T-helper 9 cell (primary cell): ENCODE measurements at regions not wholly inside any gene's neighbourhood (a gene's known extent, or its start where the extent isn't known, plus 50 kb on each side); places are given as distances from the start of the nearest gene placed in this dataset.
"Not testable (repeated sequence)": the region's sequence is repeated elsewhere in the genome, so short reads cannot be mapped to it uniquely, and the experiment has no call there.

Experiments
- DNase-seq: peaks from one replicate; pipeline ENCODE4 v3.0.0-alpha.2; 2020

DNA sequence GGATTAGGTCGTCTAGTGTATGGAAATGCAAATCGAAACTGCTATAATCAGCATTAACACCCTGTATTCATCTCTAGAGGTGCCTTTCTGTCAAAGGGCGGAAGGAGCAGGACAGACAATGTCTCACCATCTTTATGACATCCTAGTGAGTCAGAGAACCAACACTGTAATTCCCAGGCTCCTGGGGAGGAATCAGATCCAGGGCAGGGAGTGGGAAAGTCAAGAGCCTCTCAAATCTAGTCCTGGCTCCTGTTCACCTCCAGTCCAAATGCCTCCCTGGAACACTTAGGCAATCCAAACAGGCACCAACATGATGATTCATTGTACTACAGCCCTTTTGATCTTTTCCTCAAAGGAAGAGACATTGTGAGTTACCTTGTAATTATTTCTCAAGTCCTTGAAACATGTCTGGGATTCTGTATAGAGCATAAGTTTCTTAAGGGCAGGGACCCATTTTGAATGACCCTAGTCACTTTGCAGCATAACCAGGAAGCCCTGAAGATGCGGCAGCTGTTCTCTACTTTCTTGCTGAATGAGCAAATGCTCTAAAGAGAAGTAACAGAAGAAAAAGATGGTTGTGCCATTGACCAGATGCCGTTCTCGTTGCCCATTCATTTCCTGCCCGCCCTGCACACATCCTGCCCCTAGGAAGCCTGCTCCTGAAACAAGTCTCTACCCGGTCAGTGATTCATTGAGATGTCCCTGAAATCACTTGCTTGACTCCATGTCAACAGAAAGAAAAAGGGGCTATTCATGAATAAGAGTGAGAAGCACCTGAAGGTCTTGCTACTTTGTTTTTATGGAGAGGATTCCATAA lies 112.8 kb upstream of the JARID2 start:
- no peak for DNase-seq

DNA sequence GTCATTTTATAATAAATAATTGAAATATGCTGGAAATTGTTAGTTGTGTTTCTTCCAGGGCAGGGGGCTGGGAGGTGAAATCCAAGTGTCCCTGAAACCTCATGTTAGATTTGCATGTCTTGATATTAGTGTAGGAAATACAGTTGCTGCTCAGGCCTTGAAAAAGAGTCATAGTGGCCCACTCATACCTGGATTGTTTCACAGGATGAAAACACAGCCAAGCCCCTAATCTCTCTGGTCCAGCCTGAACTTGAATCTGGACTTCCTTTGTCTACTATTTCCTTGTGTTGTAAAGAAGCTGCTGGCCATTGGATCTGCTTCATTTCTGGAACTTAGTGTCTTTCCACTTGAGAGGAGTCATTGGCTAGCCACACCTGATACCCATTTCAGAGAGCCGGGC lies 108.8 kb upstream of the JARID2 start:
- DNase-seq = no peak

DNA sequence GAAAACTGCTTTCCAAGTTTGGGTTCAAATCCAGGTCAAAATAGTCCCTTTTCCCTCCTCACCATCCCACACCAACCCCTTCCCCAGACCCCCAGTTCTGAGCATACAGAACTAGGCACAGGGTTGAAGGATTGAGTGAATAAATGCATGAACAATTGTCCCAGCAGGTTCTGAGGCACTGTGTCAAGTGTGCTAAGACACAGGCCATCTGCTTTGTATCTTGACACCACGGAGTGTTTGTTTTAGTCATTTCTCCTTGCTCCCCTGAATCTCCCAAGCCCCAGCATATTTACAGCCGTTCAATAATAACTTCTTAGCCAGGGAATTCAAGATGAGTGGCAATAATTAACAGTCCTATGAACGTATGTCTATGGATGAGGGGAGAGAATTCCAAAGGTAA lies 102.8 kb upstream of the JARID2 start:
- DNase-seq = no peak

GRCh38 chr6:15143540-15143939 lies 102.3 kb upstream of the JARID2 start:
- DNase-seq = no peak

- no peak for DNase-seq
Measured at GRCh38 chr6:15145821-15146220, 100.0 kb upstream of the JARID2 start.

DNA sequence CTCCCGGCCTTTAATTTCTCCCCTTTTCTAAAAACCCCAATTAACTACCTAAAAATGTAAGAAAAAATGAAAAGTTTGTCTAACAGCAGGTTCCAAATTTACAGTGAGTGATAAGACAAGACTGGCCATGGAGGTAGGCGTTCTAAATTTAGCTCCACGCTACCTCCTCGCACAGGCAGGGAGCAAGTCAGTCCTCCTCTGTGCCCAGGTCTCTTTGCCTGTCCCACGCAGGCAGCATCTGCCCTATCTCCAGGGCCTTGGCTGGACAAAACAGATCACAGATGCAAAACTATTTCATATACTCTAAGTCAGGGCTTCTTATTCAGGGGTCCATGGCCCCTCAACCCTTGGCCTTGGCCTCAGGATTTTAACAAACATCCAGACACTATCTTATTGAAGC lies 98.0 kb upstream of the JARID2 start:
- no peak for DNase-seq

GRCh38 chr6:15148356-15148946 lies 97.4 kb upstream of the JARID2 start:
- DNase-seq = no peak

GRCh38 chr6:15150207-15150606 lies 95.7 kb upstream of the JARID2 start:
- DNase-seq = no peak

GRCh38 chr6:15152700-15153099 lies 93.2 kb upstream of the JARID2 start:
- no peak for DNase-seq

DNA sequence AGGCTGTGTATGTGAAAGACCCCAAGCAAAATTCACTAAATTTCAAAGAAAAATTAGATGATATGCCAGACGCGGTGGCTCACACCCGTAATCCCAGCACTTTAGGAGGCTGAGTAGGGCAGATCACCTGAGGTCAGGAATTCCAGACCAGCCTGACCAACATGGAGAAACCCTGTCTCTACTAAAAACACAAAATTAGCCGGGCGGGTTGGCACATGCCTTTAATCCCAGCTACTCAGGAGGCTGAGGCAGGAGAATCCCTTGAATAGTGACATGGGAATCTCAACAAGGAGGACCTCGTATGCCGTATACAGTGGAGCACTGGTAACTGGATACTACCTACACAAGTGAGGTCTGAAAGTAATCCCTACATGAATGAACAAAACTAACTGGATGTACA lies 92.7 kb upstream of the JARID2 start:
- no peak for DNase-seq

DNA sequence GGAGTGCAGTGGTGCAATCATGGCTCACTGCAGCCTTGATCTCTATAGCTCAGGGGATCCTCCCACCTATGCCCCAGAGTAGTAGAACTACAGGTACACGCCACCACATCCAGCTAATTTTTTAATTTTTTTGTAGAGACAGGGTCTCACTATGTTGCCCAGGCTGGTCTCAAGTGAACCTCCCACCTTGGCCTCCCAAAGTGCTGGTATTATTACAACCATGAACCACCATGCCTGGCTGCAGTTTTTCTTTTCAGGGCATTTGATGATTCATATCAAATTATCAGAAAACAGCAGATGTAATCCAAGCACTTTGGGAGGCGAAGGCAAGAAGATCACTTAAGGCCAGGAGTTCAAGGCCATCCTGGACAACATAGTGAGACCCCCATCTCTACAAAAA lies 88.4 kb upstream of the JARID2 start:
- no peak for DNase-seq

DNA sequence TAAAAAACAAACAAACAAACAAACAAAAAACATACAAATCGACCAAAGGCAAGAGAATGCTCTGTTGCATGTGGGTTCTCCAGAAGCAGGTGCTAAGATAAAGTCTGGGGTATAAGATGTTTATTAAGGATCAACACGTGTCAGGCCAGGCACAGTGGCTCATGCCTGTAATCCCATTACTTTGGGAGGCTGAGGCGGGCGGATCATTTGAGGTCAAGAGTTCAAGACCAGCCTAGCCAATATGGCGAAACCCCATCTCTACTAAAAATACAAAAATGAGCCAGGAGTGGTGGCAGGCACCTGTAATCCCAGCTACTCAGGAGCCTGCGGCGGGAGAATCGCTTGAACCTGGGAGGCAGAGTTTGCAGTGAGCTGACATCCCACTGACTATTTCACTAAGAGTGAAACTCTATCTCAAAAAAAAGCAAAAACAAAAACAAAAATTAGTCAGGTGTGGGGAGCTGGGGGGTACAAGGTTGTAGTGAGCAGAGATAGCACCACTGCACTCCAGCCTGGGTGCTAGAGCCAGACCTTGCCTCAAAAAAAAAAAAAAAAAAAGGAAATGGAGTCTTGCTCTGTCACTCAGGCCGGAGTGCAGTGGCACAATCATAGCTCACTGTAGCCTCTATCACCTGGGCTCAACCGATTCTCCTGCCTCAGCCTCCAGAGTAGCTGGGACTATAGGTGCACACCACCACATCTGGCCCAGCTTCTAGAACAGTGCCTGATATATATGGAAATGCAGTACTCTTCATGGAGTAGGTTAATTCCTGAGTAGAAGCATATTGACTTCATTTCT lies 86.8 kb upstream of the JARID2 start:
- no peak for DNase-seq

GRCh38 chr6:15160812-15161211 lies 85.1 kb upstream of the JARID2 start:
- DNase-seq = no peak

GRCh38 chr6:15164855-15165254 lies 81.0 kb upstream of the JARID2 start:
- not testable (repeated sequence) for DNase-seq

- DNase-seq = no peak
Measured at GRCh38 chr6:15166121-15166520, 79.7 kb upstream of the JARID2 start.

DNA sequence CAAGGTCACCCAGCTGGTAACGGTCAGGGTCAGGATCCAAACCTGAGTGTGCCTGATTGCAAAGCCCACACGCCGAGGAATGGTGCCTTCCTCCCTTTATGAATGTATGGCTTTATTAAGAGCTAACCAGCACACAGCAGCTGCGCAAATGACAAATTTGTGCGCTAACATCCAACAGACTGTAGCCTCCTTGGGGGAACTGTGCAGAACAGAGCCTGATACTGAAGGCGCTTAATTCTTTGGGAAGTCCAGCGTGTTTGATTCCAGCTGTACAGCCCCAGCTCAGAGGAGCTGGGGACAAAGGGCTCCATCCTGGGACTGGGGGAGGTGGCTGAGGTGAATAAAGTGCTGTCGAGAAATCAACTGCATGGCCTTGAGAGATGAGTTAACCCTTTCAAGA lies 75.7 kb upstream of the JARID2 start:
- DNase-seq = no peak

DNA sequence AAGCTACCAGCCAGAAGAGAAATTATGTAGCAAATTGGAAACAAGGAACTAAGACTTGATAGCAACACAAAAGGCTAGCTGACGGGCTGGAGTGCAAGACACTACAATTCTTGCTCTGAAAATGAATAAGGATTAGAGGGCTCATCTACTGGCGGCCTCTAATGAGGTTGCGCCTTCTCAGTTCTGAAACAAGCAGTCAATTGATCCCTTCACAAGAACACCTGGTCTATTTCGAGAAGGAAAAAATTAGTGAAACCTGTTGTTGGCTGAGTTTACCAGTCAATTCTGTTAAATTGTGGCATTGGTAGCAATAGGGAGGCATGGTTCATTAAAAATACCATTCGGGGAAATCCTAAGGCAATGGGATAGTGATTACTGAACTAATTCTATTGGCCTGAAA lies 74.8 kb upstream of the JARID2 start:
- DNase-seq = no peak

GRCh38 chr6:15176816-15177370 lies 69.0 kb upstream of the JARID2 start:
- no peak for DNase-seq

DNA sequence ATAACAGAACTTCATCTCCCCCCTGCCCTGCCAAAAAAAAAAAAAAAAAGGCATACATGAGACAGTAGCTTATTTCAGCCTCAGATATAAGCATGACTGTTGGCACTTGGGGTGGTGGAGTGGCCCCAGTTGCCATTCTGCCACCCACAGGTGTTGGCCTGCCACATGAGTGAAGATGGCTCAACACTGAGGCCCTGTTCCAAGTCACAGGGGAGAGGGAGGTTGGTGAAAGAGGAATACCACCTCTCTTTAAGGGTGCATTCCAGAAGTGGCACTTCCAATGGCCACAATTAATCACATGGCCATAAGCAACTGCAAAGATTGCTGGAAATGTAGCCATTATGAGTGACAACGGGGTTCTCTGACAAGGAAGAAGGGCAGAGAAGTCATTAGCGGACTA lies 61.9 kb upstream of the JARID2 start:
- DNase-seq = no peak

GRCh38 chr6:15184441-15184861 lies 61.4 kb upstream of the JARID2 start:
- no peak for DNase-seq

GRCh38 chr6:15185111-15185510 lies 60.8 kb upstream of the JARID2 start:
- DNase-seq = not testable (repeated sequence)

GRCh38 chr6:15193451-15193850 lies 52.4 kb upstream of the JARID2 start:
- DNase-seq = not testable (repeated sequence)

GRCh38 chr6:15194453-15194852 lies 51.4 kb upstream of the JARID2 start:
- no peak for DNase-seq
